Activated T-cell treated with anti-CD3 and anti-CD28 coated beads, Interleukin-2, amount 50 U/mL, for 24 hours (primary cell): ENCODE measurements at regions not wholly inside any gene's neighbourhood (a gene's known extent, or its start where the extent isn't known, plus 50 kb on each side); places are given as distances from the start of the nearest gene placed in this dataset.
"Not testable (repeated sequence)": the region's sequence is repeated elsewhere in the genome, so short reads cannot be mapped to it uniquely, and the experiment has no call there.

Experiments used
- DNase-seq: peaks from one replicate; pipeline ENCODE4 v3.0.0-alpha.2; 2020
- H3K27ac Mint-ChIP-seq: 2 replicates; pipeline ENCODE4 v1.8.0; 2020; ENCODE audit warnings: mild to moderate bottlenecking, mixed read lengths
- H3K27me3 Mint-ChIP-seq: 2 replicates; pipeline ENCODE4 v1.8.0; 2020; ENCODE audit warnings: mixed read lengths
- H3K36me3 Mint-ChIP-seq: 2 replicates; pipeline ENCODE4 v1.8.0; 2020; ENCODE audit warnings: low read depth, mixed read lengths
- H3K4me1 Mint-ChIP-seq: 2 replicates; pipeline ENCODE4 v1.8.0; 2020; ENCODE audit warnings: low read depth, mixed read lengths
- H3K4me3 Mint-ChIP-seq: 2 replicates; pipeline ENCODE4 v1.8.0; 2020; ENCODE audit warnings: mild to moderate bottlenecking, moderate library complexity, mixed read lengths
- H3K9me3 Mint-ChIP-seq: 2 replicates; pipeline ENCODE4 v1.8.0; 2020; ENCODE audit warnings: mixed read lengths

DNA sequence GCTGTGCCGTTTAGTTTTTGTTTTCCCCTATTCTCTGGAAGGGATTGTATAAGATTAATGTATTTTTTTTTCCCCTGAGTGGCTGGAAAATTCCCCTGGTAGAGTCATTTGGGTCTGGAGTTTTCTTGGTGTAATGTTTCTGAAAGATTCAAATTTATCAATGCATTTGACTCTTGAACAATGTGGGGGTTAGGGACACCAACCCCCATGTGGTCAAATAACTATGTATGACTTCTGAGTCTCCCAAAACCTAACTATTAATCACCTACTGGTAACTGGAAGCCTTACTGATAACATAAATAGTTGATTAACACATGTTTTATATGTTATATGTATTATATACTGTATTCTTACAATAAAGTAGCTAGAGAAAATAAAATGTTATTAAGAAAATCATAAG, 220.1 kb upstream of the PDE3A start:
- Mint-ChIP-seq H3K4me1 (no peaks in the 10 kb centered on the region), H3K9me3 (no peaks in the 10 kb centered on the region), H3K27me3 (no peaks in the 10 kb centered on the region), H3K27ac (no peak overlapping the region), H3K4me3 (no peak overlapping the region), H3K36me3 (no peaks in the 10 kb centered on the region)
- DNase-seq, result no peak

GRCh38 chr12:20150835-20151422, 217.4 kb upstream of the PDE3A start:
- Mint-ChIP-seq H3K4me3 (no peak overlapping the region), H3K4me1 (no peaks in the 10 kb centered on the region), H3K36me3 (no peaks in the 10 kb centered on the region), H3K27me3 (no peaks in the 10 kb centered on the region), H3K27ac (no peak overlapping the region), H3K9me3 (no peaks in the 10 kb centered on the region)
- DNase-seq, result no peak

- Mint-ChIP-seq H3K4me1 (no peaks in the 10 kb centered on the region), H3K9me3 (peaks cover 3% of the 10 kb centered on the region), H3K36me3 (no peaks in the 10 kb centered on the region), H3K27ac (no peak overlapping the region), H3K4me3 (no peak overlapping the region), H3K27me3 (no peaks in the 10 kb centered on the region)
- no peak for DNase-seq
Observed at GRCh38 chr12:20154052-20154451, 214.3 kb upstream of the PDE3A start.

DNA sequence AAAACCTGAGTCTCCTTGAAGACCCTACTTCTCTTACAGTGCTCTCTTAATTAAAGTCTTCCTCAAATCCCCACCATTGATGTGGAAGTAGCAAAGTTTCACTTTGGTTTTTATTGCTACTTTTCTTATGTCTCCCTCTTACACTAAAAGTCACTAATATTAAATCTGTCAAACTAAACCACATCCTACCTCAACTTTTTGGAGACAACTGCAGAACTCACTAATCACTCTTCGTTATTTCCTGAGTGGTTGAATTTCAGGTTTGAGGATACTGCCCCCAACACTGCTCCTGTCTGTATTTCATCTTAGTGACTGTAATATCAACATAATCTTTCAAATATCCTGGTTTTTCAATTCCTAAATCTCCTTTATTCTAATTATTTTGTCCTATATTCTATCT, 213.0 kb upstream of the PDE3A start:
- no peak overlapping the region for H3K27ac Mint-ChIP-seq
- no peaks in the 10 kb centered on the region for H3K36me3 Mint-ChIP-seq
- no peak overlapping the region for H3K4me3 Mint-ChIP-seq
- H3K4me1 Mint-ChIP-seq, result no peaks in the 10 kb centered on the region
- peaks cover 3% of the 10 kb centered on the region for H3K9me3 Mint-ChIP-seq
- no peaks in the 10 kb centered on the region for H3K27me3 Mint-ChIP-seq
- no peak for DNase-seq

DNA sequence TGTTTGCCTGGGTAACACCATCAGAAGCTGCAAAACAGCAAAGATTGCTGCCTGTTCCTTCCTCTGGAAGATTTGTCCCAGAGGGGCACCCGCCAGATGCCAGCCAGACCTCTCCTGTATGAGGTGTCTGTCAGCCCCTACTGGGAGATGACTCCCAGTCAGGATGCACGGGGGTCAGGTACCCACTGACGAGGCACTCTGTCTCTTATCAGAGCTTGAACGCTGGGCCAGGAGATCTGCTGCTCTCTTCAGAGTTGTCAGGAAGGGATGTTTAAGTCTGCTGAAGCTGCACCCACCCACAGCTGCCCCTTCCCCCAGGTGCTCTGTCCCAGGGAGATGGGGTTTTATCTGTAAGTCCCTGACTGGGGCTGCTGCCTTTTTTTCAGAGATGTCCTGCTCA, 207.4 kb upstream of the PDE3A start:
- not testable (repeated sequence) for H3K36me3 Mint-ChIP-seq, H3K27ac Mint-ChIP-seq, DNase-seq, H3K4me1 Mint-ChIP-seq, H3K9me3 Mint-ChIP-seq, H3K27me3 Mint-ChIP-seq, H3K4me3 Mint-ChIP-seq

- Mint-ChIP-seq H3K27me3 (no peaks in the 10 kb centered on the region), H3K4me1 (no peaks in the 10 kb centered on the region), H3K9me3 (peaks cover 7% of the 10 kb centered on the region), H3K27ac (no peak overlapping the region), H3K4me3 (no peak overlapping the region), H3K36me3 (no peaks in the 10 kb centered on the region)
- DNase-seq, result no peak
Observed at GRCh38 chr12:20174528-20175175, 193.7 kb upstream of the PDE3A start.

DNA sequence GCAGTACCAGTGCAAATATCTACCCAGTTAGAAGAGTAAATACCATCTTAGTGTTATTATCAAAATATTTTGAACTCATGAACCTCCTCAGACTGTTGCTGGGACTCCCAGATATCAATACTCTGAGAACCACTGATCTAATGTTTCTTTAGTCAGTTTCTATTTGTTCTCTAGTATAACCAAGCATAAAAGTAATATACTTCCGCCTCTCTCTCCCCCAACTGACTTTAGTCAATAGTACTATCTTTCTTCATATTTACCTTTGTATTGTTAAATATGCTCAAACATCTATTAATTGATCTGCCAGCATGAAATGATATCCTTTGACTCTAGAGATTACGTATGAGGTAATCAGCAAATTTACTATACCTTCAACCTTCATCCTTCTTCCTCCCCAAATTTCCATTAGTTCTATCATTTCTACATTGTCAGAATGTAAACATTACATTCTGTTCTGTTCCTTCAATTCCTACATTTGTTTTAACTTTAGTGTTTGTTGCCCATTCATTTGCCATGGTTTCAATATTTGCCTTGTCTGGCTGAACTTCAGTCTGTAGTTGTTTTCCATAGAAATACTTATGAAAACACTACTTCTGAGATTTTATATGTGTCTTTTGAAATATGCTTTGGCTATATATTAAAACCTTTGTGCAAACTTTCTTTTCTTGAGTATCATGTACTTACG, 192.5 kb upstream of the PDE3A start:
- Mint-ChIP-seq H3K4me1 (no peaks in the 10 kb centered on the region), H3K27me3 (no peaks in the 10 kb centered on the region), H3K4me3 (no peak overlapping the region), H3K27ac (no peak overlapping the region), H3K9me3 (peaks cover 7% of the 10 kb centered on the region), H3K36me3 (no peaks in the 10 kb centered on the region)
- no peak for DNase-seq

GRCh38 chr12:20181416-20182180, 186.7 kb upstream of the PDE3A start:
- no peaks in the 10 kb centered on the region for H3K36me3 Mint-ChIP-seq
- no peaks in the 10 kb centered on the region for H3K27me3 Mint-ChIP-seq
- no peaks in the 10 kb centered on the region for H3K9me3 Mint-ChIP-seq
- H3K4me1 Mint-ChIP-seq, result no peaks in the 10 kb centered on the region
- H3K27ac Mint-ChIP-seq, result no peak overlapping the region
- H3K4me3 Mint-ChIP-seq, result no peak overlapping the region
- DNase-seq, result no peak

- H3K36me3 Mint-ChIP-seq, result no peaks in the 10 kb centered on the region
- H3K27ac Mint-ChIP-seq, result no peak overlapping the region
- DNase-seq, result no peak
- no peaks in the 10 kb centered on the region for H3K4me1 Mint-ChIP-seq
- H3K27me3 Mint-ChIP-seq, result no peaks in the 10 kb centered on the region
- no peak overlapping the region for H3K4me3 Mint-ChIP-seq
- no peaks in the 10 kb centered on the region for H3K9me3 Mint-ChIP-seq
Observed at GRCh38 chr12:20183563-20183962, 184.8 kb upstream of the PDE3A start.

- Mint-ChIP-seq H3K9me3 (no peaks in the 10 kb centered on the region), H3K4me3 (no peak overlapping the region), H3K4me1 (no peaks in the 10 kb centered on the region), H3K36me3 (no peaks in the 10 kb centered on the region), H3K27me3 (no peaks in the 10 kb centered on the region), H3K27ac (no peak overlapping the region)
- no peak for DNase-seq
Observed at GRCh38 chr12:20184514-20184913, 183.8 kb upstream of the PDE3A start.

DNA sequence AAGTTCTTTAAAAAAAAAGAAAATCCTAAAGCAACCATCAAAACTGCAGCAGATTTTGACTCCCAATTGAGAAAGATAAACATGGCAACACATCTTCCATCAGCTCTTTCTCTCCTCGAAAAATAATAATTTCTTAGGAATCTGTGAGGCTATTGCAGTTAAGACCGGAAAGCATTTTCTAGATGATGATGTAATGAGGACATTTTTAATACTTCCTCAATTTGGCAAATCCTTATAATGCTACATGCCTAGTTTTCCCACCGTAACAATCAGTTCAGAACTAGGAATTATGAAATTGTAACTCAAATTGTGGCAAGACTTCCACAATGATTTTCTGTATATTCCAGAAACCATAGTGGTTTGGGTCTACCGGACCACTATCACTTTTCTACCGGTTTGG, 180.9 kb upstream of the PDE3A start:
- H3K36me3 Mint-ChIP-seq, result no peaks in the 10 kb centered on the region
- peaks cover 2% of the 10 kb centered on the region for H3K9me3 Mint-ChIP-seq
- no peak overlapping the region for H3K27ac Mint-ChIP-seq
- H3K4me1 Mint-ChIP-seq, result no peaks in the 10 kb centered on the region
- no peak overlapping the region for H3K4me3 Mint-ChIP-seq
- DNase-seq, result no peak
- H3K27me3 Mint-ChIP-seq, result no peaks in the 10 kb centered on the region

GRCh38 chr12:20188930-20189653, 179.2 kb upstream of the PDE3A start:
- Mint-ChIP-seq H3K4me1 (no peaks in the 10 kb centered on the region), H3K4me3 (no peak overlapping the region), H3K36me3 (no peaks in the 10 kb centered on the region), H3K27me3 (no peaks in the 10 kb centered on the region), H3K27ac (no peak overlapping the region), H3K9me3 (peaks cover 2% of the 10 kb centered on the region)
- DNase-seq, result no peak

- H3K4me3 Mint-ChIP-seq, result no peak overlapping the region
- DNase-seq, result no peak
- H3K9me3 Mint-ChIP-seq, result peaks cover 2% of the 10 kb centered on the region
- H3K36me3 Mint-ChIP-seq, result no peaks in the 10 kb centered on the region
- H3K27me3 Mint-ChIP-seq, result no peaks in the 10 kb centered on the region
- no peaks in the 10 kb centered on the region for H3K4me1 Mint-ChIP-seq
- no peak overlapping the region for H3K27ac Mint-ChIP-seq
Observed at GRCh38 chr12:20189767-20190166, 178.6 kb upstream of the PDE3A start.

- Mint-ChIP-seq H3K36me3 (no peaks in the 10 kb centered on the region), H3K4me3 (no peak overlapping the region), H3K27me3 (no peaks in the 10 kb centered on the region), H3K27ac (no peak overlapping the region), H3K9me3 (peaks cover 5% of the 10 kb centered on the region), H3K4me1 (no peaks in the 10 kb centered on the region)
- no peak for DNase-seq
Observed at GRCh38 chr12:20194171-20194570, 174.2 kb upstream of the PDE3A start.
